NCI-H2081 (cell line): ENCODE measurements at regions not wholly inside any gene's neighbourhood (a gene's known extent, or its start where the extent isn't known, plus 50 kb on each side); places are given as distances from the start of the nearest gene placed in this dataset.
"Not testable (repeated sequence)": the region's sequence is repeated elsewhere in the genome, so short reads cannot be mapped to it uniquely, and the experiment has no call there.

Source experiments
- DNase-seq, 2 experiments: peaks; one replicate each; lab custom pipeline; 2025; lab: John Stamatoyannopoulos, UW

DNA sequence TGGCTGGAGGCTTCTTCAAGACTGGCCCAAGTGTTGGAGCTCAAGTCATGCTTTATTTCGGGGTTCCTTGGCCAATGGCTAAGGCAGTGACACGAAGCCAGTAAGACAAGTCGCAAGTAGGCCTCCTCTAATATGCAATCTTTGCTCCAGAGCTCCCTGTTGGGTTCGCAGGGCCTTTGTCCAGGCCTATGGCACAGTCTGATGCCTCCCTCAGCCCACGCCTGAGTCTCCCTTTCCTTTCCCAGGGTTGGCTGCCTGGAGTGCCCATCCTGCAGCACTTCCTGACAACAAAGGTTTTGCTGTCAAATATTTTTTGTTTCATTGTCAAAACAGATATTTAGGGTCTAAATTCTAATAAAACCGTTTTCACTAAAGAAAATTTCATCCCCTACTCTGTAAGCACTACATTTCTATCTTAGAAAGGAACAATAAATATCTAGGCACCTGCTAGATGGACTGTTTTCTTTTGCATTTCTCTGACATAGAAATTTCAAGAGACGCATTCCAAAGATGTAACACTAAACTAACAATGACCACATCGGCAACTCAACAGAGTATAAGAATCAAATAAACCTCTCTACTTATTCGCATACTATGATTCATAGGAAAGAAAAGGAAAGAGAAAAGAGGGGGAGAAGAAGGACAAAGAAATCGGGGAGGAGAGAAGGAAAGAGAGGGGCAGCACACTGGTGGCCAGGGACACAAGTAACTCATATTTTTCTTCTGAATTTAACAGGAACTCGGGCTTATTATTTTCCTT is 393.1 kb upstream of the ATP11B start:
- DNase-seq = no peak

DNA sequence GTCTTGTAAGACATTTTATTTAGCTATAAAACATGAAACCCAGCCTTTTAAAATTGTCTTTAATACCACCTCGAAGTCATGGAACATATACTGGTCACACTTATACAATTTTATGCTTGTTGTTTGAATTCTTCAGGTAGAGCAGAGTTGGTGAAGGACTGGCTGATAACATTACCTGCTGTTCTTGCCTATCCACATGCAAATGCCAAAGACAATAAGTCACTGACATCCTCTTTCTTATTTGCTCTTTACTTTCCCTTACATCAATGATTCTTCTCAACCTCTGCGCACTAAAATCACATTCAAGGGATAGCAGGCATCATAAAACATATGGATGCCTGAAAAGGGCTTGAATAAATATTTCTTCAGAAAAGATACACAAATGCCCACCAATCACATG is 392.5 kb upstream of the ATP11B start:
- DNase-seq = no peak

DNA sequence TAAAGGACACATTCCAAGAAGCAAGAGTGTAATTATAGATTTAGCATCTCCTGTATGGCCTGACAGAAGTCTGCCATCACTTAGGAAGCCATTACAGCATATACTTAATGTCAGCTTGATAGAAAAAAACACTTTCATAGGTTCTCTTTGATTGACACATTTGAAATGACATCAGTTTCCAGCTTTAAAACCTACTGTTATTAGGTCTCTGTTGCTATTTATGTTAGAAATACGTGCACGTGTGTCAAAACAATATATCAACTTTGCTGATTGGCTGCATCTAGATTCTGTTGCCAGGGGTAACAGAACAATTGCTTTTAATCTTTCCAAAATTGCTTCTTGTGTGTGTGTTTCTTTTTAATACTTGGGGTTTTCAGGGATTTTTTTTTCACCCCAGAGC is 389.3 kb upstream of the ATP11B start:
- no peak for DNase-seq

DNA sequence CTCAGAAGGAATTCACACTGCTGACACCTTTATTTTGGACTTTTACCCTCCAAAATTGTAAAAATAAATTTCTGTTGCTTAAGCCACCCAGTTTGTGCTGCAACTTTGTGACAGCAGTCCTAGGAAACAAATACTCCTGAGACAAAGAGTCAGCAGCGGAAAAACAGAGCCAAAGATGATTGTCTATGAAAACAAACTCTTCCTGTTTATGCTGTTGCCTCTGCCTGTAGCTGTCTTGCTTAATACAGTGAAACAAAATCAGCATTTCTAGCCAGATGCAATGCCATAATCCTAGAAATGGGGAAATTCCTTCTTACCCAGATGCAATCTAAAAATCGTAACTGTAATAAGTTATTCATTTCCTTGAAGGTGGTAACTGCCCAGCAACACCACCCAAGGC is 387.5 kb upstream of the ATP11B start:
- DNase-seq = peak in 1 of 2 experiments; percentile 24

DNA sequence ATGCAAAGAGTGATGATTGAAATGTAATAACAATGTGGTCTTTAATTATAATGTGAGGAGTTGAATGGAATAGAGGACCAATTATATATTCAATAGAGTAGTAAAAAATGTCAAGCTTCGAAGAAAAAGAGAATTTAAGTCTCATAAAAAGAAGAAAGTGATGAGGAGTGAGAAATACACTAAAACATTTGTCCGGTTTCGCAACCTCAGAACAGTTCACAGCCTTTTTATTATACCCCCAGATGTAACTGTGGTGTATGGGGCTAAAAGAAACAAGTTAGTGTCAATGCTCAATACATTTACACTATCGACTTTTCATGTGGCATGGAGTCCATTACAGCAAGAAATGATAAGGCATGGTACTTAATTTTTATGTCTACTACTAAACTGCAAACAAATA is 386.5 kb upstream of the ATP11B start:
- DNase-seq = no peak

DNA sequence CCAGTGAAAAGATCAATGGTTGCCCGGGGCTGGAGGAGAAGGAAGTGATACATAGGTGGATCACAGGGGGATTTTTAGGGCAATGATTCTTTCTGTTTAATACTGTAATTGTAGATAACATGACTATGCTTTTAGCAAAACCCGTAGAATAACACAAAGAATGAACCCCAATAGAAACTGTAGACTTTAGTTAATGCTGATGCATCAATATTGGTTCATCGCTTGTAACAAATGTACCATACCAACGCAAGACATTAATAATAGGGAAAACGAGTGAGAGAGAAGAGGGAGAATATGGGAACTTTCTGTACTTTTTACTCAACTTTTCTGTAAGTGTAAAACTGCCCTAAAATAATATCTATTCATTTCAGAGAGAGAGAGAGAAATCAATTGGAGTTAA is 383.3 kb upstream of the ATP11B start:
- DNase-seq = no peak

DNA sequence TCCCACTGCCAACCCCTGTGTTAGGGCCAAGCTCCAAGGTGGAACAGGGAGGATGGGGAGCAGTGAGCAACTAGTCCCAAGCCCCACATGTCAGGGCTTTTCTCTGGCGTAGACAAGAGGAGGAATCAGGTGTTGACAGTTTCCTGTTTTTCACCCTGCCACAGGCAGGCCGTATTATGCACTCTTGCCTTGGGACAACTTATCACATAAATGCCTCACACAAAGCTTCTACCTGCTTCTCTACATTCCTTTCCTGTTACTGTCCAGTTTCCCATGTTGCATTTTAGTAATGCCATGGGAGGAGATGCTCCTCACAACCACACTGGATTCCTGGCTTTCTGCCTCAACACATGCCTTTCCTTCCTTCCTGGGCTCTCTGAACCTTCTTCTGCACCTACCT is 381.2 kb upstream of the ATP11B start:
- DNase-seq = no peak

DNA sequence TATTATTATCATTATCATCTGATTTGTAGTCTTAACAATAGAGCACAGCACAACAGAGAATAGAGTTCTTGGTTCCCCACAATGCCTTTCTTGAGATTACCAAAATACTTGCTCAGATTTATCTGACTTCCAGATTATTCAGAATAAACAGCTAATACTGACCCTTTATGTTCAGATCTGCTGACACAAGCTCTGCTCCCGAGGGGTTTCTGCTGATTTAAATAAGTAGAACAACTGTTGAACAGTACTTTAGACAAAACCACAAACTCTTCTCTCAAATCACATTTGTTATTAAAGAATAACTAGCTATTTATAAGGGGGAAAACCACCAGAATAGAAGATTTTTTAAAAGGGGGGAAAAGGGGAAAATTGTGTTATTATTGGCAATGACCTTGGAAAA is 380.2 kb upstream of the ATP11B start:
- DNase-seq = no peak

DNA sequence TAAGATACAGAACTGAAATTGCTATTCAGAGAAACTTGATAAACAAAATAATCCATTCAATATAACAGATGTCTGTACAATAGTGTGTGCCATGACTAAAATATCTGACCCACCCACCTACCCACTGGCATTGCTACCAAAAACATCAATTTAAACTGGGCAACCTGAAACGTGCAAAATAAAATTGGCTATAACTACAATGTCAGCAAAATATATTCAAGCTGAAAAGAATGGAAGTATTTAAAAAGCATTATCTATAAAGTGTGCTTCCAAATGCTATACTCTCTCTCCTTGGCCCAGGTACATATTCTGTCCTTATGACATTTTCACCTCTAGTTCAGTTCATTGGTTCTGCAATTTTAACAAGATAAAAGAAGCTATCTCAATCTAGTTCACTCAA is 379.6 kb upstream of the ATP11B start:
- DNase-seq = no peak

DNA sequence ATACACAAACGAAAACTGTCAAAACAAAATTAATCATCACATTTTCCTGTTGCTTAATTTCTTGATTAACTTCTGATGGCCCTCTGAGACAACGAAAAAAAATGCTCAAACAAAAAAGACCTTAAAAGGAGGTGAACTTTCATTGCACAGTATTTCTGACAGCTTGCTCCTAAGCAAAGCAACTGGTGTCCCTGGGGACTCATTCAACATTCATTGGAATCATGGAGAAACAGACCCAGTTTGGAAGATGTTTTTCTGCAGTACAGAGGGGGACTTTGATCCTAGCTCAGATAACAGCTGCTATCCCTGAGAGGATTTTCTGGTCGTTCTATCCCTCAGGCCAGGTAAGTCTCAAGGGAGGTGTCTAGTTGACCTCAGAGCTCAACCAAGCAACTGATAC is 378.7 kb upstream of the ATP11B start:
- DNase-seq = no peak

DNA sequence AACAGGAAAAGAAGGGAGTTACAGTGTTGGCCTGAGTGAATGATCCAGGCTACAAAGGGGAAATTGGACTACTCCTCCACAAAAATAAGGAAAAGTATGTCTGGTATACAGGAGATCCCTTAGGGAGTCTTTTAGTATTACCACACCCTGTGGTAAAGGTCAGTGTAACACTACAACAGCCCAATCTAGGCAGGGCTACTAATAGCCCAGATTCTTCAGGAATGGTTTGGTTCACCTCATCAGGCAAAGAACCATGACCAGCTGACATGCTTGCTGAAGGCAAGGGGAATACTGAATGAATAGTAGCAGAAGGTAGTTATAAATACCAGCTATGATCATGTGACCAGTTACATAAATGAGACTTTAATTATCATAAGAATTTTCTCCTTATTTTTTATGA is 372.6 kb upstream of the ATP11B start:
- no peak for DNase-seq

DNA sequence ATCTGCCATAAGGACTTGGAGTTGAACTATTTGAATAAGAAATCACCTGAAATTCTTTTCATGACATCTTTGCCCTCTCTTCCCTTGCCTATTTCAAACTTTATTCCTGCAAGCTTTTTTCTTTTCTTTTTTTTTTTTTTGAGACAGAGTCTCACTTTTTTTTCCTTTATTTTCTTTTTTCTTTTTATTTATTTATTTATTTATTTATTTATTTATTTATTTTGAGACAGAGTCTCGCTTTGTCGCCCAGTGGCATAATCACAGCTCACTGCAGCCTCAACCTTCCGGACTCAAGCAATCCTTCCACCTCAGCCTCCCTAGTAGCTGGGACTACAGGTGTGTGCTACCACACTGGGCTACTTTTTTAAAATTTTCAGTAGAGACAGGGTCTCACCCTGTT is 369.3 kb upstream of the ATP11B start:
- no peak for DNase-seq

DNA sequence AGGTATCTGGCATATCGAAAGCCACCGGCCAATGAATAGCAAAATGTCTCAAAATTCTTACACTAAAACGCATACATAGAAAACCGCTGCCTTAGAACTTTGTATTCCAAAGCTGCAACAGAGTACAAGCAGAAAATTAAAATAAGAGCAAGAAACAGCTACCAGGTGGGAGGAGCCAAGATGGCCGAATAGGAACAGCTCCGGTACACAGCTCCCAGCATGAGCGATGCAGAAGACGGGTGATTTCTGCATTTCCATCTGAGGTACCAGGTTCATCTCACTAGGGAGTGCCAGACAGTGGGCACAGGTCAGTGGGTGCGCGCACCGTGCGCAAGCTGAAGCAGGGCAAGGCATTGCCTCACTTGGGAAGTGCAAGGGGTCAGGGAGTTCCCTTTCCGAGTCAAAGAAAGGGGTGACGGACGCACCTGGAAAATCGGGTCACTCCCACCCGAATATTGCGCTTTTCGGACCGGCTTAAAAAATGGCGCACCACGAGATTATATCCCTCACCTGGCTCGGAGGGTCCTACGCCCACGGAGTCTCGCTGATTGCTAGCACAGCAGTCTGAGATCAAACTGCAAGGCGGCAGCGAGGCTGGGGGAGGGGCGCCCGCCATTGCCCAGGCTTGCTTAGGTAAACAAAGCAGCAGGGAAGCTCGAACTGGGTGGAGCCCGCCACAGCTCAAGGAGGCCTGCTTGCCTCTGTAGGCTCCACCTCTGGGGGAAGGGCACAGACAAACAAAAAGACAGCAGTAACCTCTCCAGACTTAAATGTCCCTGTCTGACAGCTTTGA is 367.2 kb upstream of the ATP11B start:
- not testable (repeated sequence) for DNase-seq

DNA sequence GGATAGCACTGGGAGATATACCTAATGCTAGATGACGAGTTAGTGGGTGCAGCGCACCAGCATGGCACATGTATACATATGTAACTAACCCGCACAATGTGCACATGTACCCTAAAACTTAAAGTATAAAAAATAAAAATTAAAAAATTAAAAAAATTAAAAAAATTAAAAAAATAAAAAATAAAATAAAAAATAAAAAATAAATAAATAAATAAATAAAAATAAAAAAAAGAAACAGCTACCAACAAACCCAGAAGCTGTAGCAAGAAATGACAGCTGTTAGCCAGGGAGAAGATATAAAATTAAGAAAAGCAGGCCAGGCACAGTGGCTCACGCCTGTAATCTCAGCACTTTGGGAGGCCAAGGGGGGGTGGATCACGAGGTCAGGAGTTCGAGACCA is 361.3 kb upstream of the ATP11B start:
- not testable (repeated sequence) for DNase-seq

DNA sequence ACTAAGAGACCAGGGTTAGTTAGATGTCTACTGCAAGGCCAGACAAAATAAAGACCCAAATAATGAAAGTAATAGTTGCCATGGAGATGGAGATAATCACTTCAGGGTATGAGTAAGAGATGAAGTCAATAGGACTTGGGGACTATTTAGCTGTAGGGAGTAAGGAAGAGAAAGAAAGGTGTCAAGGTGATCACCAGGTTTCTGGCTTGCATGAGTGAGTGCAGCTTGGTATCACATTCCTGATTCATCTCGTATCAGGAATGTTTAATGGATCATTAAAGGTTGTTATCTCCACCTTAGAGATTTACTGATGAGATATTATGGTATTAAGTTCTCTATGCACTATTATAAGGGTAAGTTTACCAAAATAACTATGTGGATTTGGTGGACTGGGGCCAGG is 357.4 kb upstream of the ATP11B start:
- DNase-seq = no peak

DNA sequence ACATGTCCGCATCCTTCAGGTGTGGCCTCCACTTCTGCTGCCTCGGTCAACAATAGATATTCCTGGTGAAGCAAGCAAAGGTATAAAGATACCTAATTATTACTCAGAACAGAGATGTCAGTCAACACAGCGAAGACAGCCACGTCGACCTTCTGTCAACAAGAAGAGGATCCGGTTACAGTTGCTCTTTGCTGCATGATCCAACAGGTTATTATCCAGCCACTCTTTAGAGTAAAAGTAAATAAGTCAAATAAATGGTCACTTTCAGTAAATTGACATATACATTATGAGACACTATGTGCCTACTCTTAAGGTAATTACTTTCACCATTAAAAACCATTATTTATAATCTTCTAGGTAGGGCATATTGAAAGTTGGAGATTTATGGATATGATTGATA is 356.8 kb upstream of the ATP11B start:
- DNase-seq = peak; percentile 92 to 98

DNA sequence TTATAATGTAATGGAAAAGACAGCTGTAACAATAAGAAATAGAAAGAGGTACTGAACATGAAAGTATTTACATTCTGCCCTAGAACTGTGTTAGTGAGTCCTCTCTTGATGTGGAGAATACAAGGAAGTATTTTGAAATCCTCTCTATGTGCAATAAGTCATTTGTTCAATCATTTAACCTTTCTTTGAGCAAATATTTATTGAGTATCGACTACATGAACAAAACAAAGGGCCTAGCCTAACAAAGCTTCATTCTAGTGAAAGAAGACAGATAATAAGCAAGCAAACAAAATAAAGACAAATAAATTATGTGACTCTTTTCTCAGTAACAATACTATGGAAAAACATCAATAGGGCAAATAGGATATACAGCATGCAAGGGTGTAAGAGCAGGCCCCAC is 354.9 kb upstream of the ATP11B start:
- DNase-seq = peak; percentile 91 to 96

DNA sequence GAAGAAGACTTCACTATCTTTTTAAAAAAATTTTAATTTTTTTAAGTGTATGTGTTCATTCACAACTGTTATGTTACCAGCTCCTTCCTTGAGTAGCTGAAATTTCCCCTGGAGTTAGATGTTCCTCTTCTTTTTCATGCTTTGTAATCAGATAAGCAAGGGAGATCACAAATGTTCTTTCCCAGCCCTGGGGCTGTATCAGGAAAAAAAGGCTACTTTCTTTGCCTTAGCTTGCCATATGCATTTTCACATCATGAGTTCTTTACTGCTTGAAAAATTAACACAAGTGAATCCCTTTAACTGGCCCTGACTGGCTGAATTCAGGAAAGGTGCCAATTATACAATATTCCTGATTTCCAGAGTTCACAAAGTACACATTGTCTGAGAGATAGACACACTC is 353.2 kb upstream of the ATP11B start:
- no peak for DNase-seq

DNA sequence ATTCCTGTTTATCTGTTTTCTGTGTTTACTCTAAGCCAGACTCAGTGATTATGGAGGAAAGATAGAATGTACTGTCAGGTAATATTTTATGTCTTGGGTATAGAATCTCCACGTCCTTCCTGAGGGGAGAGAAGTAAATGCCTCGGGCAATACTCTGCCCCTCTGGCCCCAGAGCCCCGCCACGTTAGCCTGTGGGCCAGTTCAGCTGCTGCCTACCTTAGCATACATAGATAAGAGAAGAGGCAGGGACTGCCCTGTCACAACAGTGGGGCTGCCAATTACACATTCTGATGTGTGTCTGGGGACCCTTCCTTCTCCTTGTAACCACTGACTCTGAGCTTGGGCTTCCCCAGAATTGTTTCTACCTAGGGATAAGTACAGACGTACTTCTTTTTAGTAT is 347.7 kb upstream of the ATP11B start:
- DNase-seq = no peak

DNA sequence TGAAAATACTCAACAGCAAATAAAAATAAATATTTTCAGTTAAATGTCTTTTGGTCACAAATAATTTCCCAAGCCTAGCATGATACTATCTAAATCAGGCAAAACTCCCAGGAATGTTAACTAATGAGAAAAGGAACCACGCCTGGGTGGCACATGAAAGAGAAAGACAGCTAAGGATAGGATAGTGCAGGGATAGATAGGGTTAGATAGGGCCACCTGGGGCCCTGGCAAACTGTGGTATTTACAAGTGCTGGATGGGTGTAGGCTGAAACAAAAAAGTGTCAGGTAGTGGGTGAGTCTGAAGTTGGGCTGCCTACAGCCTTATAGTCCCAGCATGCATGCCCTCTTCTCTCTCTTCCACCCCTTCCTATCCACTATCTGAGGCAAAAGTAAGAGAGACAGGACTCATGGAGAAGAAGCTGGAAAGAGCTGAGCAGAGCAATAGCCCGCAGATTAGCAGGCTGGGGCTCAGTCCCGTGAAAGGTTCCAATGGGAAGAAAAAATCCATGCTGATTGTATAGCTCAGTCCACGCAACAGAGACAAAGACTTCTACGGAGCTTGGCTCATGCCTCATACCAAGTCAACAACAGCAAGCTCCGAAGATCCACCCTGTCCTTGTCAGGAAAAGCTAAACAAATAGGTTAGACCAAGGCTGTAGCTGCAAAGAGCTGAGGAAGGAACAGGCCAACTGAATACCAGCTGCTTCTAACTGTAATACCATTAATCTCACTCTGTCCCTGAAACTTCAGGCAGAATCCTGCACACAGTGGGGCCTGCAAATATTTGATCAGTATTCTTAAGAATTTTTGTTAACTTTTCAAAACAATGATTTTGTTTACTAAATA is 342.1 kb upstream of the ATP11B start:
- DNase-seq = no peak

DNA sequence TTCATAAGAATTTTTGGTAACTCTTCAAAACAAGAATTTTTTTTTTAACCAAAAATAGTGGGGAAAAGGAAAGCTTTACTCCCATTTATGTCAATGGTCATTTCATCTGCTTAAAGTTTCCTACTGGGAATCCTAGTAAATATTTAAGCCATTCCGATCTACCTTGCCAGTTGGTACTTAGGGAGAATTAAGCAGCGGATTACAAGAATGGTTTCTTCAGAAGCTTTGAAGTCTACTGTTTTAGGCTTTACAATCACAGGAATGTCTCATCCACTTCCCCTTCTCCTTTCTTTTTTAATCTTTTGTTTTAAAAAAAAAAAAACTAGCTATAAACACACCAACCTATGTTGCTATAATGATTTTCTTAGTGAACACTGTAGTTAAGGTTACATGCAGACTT is 341.4 kb upstream of the ATP11B start:
- DNase-seq = no peak

DNA sequence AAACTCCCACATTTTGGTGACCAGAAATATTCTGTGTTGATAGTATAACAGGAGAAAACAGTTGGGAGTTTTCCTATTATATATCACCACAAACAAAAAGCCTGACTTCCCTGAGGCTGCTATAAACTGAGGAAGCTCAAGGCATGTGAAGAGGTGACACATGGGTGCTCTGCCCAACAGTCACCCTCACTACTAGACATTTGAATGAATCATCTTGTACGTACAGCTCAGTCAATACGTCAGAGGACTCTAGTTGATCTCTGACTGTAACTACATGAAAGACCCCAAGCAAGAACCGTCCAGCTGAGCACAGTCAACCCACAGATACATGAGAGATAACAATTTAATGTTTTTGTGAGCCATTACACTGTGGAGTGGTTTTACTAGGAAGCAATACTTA is 338.3 kb upstream of the ATP11B start:
- no peak for DNase-seq

DNA sequence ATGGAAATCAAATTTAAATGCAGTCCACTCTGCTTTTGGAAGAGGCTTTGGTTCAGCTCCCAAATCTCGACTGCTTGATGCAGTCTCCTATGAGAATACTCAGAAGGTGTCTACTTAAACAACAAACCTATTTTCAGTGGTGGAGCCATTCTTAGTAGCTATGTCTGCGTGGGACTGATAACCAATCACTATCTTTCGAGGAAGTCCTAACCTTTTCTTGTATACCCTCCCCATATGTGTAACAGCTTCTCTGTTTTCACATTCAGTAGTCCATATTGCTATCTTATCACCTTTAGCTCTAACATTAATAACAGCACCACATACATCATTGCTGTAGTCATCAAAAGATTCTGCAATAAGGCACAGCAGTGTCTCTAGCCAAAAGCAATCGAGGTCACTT is 333.0 kb upstream of the ATP11B start:
- no peak for DNase-seq
